Fibroblast of pulmonary artery (primary cell): ENCODE measurements at regions not wholly inside any gene's neighbourhood (a gene's known extent, or its start where the extent isn't known, plus 50 kb on each side); places are given as distances from the start of the nearest gene placed in this dataset.

ENCODE experiments used
- DNase-seq: peaks from one replicate; pipeline ENCODE4 v3.0.0-alpha.2; 2010; ENCODE audit warnings: low read depth
- H3K4me3 ChIP-seq: replicated peaks from 2 replicates; pipeline ENCODE4 v1.5.1; 2011; ENCODE audit warnings: low read depth, mild to moderate bottlenecking, control low read depth, low read length, moderate library complexity
- TF ChIP-seq, protein P1 (sequence below): IDR thresholded peaks from 2 replicates; pipeline ENCODE4 v1.5.1; 2011; ENCODE audit warnings: mild to moderate bottlenecking, control low read depth, low read length, inconsistent platforms; ENCODE audit errors: missing control alignments

GRCh38 chr1:224791362-224791941 lies 138.0 kb upstream of the DNAH14 start:
- no peak overlapping the region for H3K4me3 ChIP-seq
- DNase-seq, result no peak
- TF ChIP-seq, protein P1, sequence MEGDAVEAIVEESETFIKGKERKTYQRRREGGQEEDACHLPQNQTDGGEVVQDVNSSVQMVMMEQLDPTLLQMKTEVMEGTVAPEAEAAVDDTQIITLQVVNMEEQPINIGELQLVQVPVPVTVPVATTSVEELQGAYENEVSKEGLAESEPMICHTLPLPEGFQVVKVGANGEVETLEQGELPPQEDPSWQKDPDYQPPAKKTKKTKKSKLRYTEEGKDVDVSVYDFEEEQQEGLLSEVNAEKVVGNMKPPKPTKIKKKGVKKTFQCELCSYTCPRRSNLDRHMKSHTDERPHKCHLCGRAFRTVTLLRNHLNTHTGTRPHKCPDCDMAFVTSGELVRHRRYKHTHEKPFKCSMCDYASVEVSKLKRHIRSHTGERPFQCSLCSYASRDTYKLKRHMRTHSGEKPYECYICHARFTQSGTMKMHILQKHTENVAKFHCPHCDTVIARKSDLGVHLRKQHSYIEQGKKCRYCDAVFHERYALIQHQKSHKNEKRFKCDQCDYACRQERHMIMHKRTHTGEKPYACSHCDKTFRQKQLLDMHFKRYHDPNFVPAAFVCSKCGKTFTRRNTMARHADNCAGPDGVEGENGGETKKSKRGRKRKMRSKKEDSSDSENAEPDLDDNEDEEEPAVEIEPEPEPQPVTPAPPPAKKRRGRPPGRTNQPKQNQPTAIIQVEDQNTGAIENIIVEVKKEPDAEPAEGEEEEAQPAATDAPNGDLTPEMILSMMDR, result no peak

- H3K4me3 ChIP-seq, result no peak overlapping the region
- DNase-seq, result no peak
- TF ChIP-seq, protein P1, result no peak
These were observed 133.9 kb upstream of the DNAH14 start for GRCh38 chr1:224795591-224795990.

- TF ChIP-seq, protein P1, result no peak
- no peak overlapping the region for H3K4me3 ChIP-seq
- no peak for DNase-seq
These were observed 130.4 kb upstream of the DNAH14 start for GRCh38 chr1:224799083-224799482.

DNA sequence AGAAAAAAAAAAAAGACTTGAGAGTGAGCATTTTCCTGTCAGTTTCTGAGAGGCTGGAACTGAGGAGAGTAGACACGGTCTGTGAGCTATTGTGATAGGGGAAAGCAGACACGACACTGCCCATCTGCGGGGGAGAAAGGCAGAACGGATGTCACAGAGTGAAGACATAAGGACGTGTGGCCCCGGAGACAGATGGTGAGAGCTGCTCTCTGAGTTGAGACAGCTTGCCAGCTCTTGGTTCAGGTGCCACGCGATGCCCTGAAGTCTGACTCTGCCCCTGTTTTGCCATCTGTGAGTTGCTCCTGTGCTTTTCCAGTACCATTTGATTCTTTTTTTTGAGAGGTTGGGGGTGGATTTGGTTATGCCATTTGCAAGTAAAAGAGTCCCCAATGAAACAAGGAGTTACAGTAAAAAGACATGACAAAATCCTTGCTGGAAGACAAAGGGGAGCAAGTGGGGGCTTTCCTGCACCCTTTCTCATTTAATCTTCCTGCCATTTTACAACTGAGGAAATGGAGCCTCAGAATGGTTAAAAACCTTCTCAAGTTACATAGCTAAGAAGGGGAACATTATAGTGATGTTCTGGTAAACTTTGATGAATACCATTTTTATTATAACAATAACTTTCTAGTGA lies 128.9 kb upstream of the DNAH14 start:
- TF ChIP-seq, protein P1, result no peak

DNA sequence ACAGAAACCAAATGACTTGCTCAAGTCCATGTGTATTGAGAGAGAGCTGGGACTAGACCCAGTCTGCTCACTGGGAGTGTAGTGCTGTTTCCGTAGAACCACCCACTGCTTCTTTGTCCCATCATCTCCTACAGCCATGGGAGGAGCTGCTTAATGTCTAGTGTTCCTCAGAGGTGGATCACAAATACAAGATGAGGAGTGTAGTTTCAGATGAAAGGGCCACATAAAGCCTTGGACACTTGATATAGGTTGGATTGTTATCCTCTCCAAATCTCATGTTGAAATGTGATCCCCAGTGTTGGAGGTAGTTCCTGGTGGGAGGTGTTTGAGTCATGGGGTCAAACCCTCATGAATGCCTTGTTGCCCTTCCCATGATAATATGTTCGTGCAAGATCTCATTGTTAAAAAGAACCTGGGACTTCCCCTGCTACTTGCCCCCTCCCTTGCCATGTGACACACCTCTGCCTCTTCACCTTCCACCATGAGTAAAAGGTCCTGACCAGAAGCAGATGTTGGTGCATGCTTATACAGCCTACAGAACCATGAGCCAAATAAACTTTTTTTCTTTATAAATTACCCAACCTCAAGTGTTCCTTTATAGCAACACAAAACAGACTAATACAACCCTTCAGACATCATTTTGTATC lies 127.5 kb upstream of the DNAH14 start:
- no peak overlapping the region for H3K4me3 ChIP-seq
- DNase-seq, result no peak
- TF ChIP-seq, protein P1, result no peak

More for the DNA sequence above, 128.9 kb upstream of the DNAH14 start:
- H3K4me3 ChIP-seq, result no peak overlapping the region
- DNase-seq, result no peak

- no peak overlapping the region for H3K4me3 ChIP-seq
- TF ChIP-seq, protein P1, result no peak
- DNase-seq, result no peak
These were observed 126.9 kb upstream of the DNAH14 start for GRCh38 chr1:224802617-224803016.
